IMR-90 (cell line): ENCODE measurements at regions not wholly inside any gene's neighbourhood (a gene's known extent, or its start where the extent isn't known, plus 50 kb on each side); places are given as distances from the start of the nearest gene placed in this dataset.

ENCODE experiments used
- ATAC-seq: fragments of 200-7000 bp; cut with Tn5 transposase; 2 replicates; pipeline ENCODE4 v1.9.1; 2020; ENCODE audit warnings: low read depth, mild to moderate bottlenecking, moderate library complexity
- BruUV-seq: library from RNA; stranded (reverse); fragments of 400-500 nt; replicated peaks from 2 replicates; lab custom pipeline; 2021; lab: Mats Ljungman, UMichigan
- CTCF ChIA-PET: fragments of 300-600 bp; formaldehyde crosslinking; extraction: SDS; loops from one replicate; lab custom pipeline; 2021; ENCODE audit warnings: antibody characterized with exemption; lab: Yijun Ruan, JAX
- POLR2A ChIA-PET: fragments of 300-600 bp; sonication (Branson Sonifier 250); formaldehyde crosslinking; loops from one replicate; lab custom pipeline; 2022; ENCODE audit warnings: antibody characterized with exemption; ENCODE audit not compliant: unreplicated experiment; lab: Charles Lee
- DNase-seq: peaks from one replicate; pipeline ENCODE4 v3.0.0; 2013
- H2AFZ ChIP-seq: replicated peaks from 2 replicates; pipeline ENCODE3; 2013; ENCODE audit warnings: low read length, mild to moderate bottlenecking; ENCODE audit not compliant: poor library complexity
- H2AK5ac ChIP-seq: 2 replicates; pipeline ENCODE4 v1.6.1; 2013; ENCODE audit warnings: low read depth, low read length, inconsistent platforms
- H2AK9ac ChIP-seq: replicated peaks from 2 replicates; pipeline ENCODE3; 2013; ENCODE audit warnings: mild to moderate bottlenecking, low read depth, low read length, moderate library complexity; ENCODE audit not compliant: poor library complexity
- H2BK120ac ChIP-seq: 2 replicates; pipeline ENCODE4 v1.6.1; 2013; ENCODE audit warnings: low read depth, low read length, inconsistent platforms
- H2BK15ac ChIP-seq: 3 replicates; pipeline ENCODE4 v1.6.1; 2013; ENCODE audit warnings: low read depth, low read length, inconsistent platforms
- H2BK20ac ChIP-seq: 2 replicates; pipeline ENCODE4 v1.6.1; 2013; ENCODE audit warnings: low read depth, mild to moderate bottlenecking, inconsistent platforms, low read length, moderate library complexity
- H2BK5ac ChIP-seq: 2 replicates; pipeline ENCODE4 v1.6.1; 2013; ENCODE audit warnings: mild to moderate bottlenecking, low read depth, low read length, inconsistent platforms; ENCODE audit not compliant: poor library complexity, severe bottlenecking
- H3K14ac ChIP-seq: replicated peaks from 2 replicates; pipeline ENCODE4 v1.6.1; 2013; ENCODE audit warnings: low read depth, low read length, inconsistent platforms
- H3K18ac ChIP-seq: 2 replicates; pipeline ENCODE4 v1.6.1; 2013; ENCODE audit warnings: low read depth, low read length, control low read depth
- H3K23ac ChIP-seq: 2 replicates; pipeline ENCODE4 v1.6.1; 2013; ENCODE audit warnings: low read depth, low read length, inconsistent platforms
- H3K27ac ChIP-seq: 2 replicates; pipeline ENCODE4 v1.5.1; 2013; ENCODE audit warnings: mild to moderate bottlenecking, control low read depth, low read length; ENCODE audit not compliant: insufficient read depth
- H3K27me3 ChIP-seq: 2 replicates; pipeline ENCODE4 v1.6.1; 2013; ENCODE audit warnings: low read length; ENCODE audit not compliant: control insufficient read depth, insufficient read depth
- H3K36me3 ChIP-seq: 2 replicates; pipeline ENCODE4 v1.6.1; 2013; ENCODE audit warnings: low read length, mixed read lengths; ENCODE audit not compliant: control insufficient read depth, insufficient read depth
- H3K4ac ChIP-seq: 2 replicates; pipeline ENCODE4 v1.6.1; 2013; ENCODE audit warnings: low read depth, low read length, inconsistent platforms
- H3K4me1 ChIP-seq: 2 replicates; pipeline ENCODE4 v1.6.1; 2013; ENCODE audit warnings: low read length, mixed read lengths; ENCODE audit not compliant: control insufficient read depth, insufficient read depth
- H3K4me2 ChIP-seq: 2 replicates; pipeline ENCODE4 v1.6.1; 2013; ENCODE audit warnings: low read depth, mild to moderate bottlenecking, control low read depth, low read length, moderate library complexity
- H3K4me3 ChIP-seq: 2 replicates; pipeline ENCODE4 v1.5.1; 2013; ENCODE audit warnings: low read depth, mild to moderate bottlenecking, control low read depth, low read length, moderate library complexity; ENCODE audit not compliant: insufficient read depth
- H3K56ac ChIP-seq: 2 replicates; pipeline ENCODE4 v1.6.1; 2013; ENCODE audit warnings: low read length, inconsistent platforms; ENCODE audit not compliant: insufficient read depth; ENCODE audit errors: extremely low read depth
- H3K79me1 ChIP-seq, 2 experiments: 2 replicates each; pipeline ENCODE4 v1.6.1; 2013; ENCODE audit warnings: low read length in 2 of 2, inconsistent platforms in 1 of 2, low read depth in 1 of 2
- H3K9ac ChIP-seq: 2 replicates; pipeline ENCODE4 v1.6.1; 2013; ENCODE audit warnings: low read depth, low read length, control low read depth
- H3K9me1 ChIP-seq: 2 replicates; pipeline ENCODE4 v1.6.1; 2013; ENCODE audit warnings: low read length, inconsistent platforms; ENCODE audit not compliant: insufficient read depth
- H3K9me3 ChIP-seq: 2 replicates; pipeline ENCODE4 v1.6.1; 2013; ENCODE audit warnings: low read length; ENCODE audit not compliant: control insufficient read depth, insufficient read depth
- H4K20me1 ChIP-seq: 2 replicates; pipeline ENCODE4 v1.6.1; 2013; ENCODE audit warnings: low read length, inconsistent platforms; ENCODE audit not compliant: insufficient read depth
- H4K5ac ChIP-seq: 2 replicates; pipeline ENCODE4 v1.6.1; 2013; ENCODE audit warnings: mild to moderate bottlenecking, low read depth, low read length, control low read depth
- H4K8ac ChIP-seq, 2 experiments: 2 replicates each; pipeline ENCODE4 v1.6.1; 2013; ENCODE audit warnings: low read depth in 2 of 2, low read length in 2 of 2, control low read depth in 1 of 2, inconsistent platforms in 1 of 2
- H4K91ac ChIP-seq: 2 replicates; pipeline ENCODE4 v1.6.1; 2013; ENCODE audit warnings: low read depth, low read length, inconsistent platforms; ENCODE audit not compliant: insufficient read depth
- BHLHE40 ChIP-seq: fragments of 150-350 bp; IDR thresholded peaks from 2 replicates; pipeline ENCODE4 v1.6.1; 2016; ENCODE audit warnings: mild to moderate bottlenecking, low read depth, low read length
- CHD1 ChIP-seq: IDR thresholded peaks from 2 replicates; pipeline ENCODE4 v1.6.1; 2012; ENCODE audit warnings: low read depth, low read length, improper control_type of control experiment
- MAFK ChIP-seq: IDR thresholded peaks from 2 replicates; pipeline ENCODE4 v1.6.1; 2012; ENCODE audit warnings: low read depth, low read length, improper control_type of control experiment
- MAZ ChIP-seq: IDR thresholded peaks from 2 replicates; pipeline ENCODE4 v1.6.1; 2012; ENCODE audit warnings: low read depth, mild to moderate bottlenecking, low read length, improper control_type of control experiment, moderate library complexity, borderline replicate concordance
- NFE2L2 ChIP-seq: fragments of 150-350 bp; IDR thresholded peaks from 2 replicates; pipeline ENCODE4 v1.6.1; 2016; ENCODE audit warnings: low read depth, mild to moderate bottlenecking, low read length
- POLR2A ChIP-seq: IDR thresholded peaks from 2 replicates; pipeline ENCODE4 v1.6.1; 2012; ENCODE audit warnings: mild to moderate bottlenecking, low read depth, low read length
- RAD21 ChIP-seq: IDR thresholded peaks from 2 replicates; pipeline ENCODE4 v1.6.1; 2012; ENCODE audit warnings: low read length, improper control_type of control experiment
- RCOR1 ChIP-seq: IDR thresholded peaks from 2 replicates; pipeline ENCODE4 v1.6.1; 2012; ENCODE audit warnings: mild to moderate bottlenecking, low read length, improper control_type of control experiment; ENCODE audit not compliant: insufficient replicate concordance
- dilution Hi-C: fragments of 300-500 bp; cut with HindIII; formaldehyde crosslinking; loops from one replicate; pipeline ENCODE4 v1.14.3; 2018; ENCODE audit warnings: low sequenced_read_pairs; ENCODE audit not compliant: unreplicated experiment
- in situ Hi-C: fragments of 300-500 bp; cut with MboI; formaldehyde crosslinking; loops from 3 replicates; pipeline ENCODE4 v1.14.3; 2019; ENCODE audit warnings: low sequenced_read_pairs, inconsistent platforms, mixed read lengths
- intact Hi-C: fragments of 100-400 bp; cut with micrococcal nuclease; formaldehyde crosslinking; loops from 2 replicates; pipeline ENCODE4 v1.10.0; 2022
- TF ChIP-seq, protein P1 (sequence below): conservative IDR thresholded peaks from 2 replicates; pipeline ENCODE4 v1.5.1; 2012; ENCODE audit warnings: mild to moderate bottlenecking, low read depth, low read length, improper control_type of control experiment

DNA sequence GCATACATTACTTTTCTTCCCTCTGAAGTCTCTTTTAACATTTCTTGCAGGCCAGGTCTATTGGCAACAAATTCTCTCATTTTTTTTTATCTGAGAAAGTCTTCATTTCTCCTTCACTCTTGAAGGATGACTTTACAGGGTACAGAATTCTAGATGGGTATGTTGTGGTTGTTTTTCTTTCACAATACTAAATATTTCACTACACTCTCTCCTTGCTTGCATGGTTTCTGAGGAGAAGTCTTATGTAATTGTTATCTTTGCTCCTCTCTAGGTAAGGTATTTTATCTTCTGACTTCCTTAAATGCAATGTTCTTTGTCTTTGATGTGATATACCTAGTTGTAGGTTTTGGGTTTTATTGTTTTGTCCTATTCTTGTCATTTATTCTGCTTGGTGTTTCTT, 371.1 kb downstream of the FIGN start:
- no TSS peak for BruUV-seq
- TF ChIP-seq CHD1 (no peak), POLR2A (no peak), RCOR1 (no peak), NFE2L2 (no peak), RAD21 (no peak), MAFK (no peak), MAZ (no peak), BHLHE40 (no peak)
- TF ChIP-seq, protein P1, sequence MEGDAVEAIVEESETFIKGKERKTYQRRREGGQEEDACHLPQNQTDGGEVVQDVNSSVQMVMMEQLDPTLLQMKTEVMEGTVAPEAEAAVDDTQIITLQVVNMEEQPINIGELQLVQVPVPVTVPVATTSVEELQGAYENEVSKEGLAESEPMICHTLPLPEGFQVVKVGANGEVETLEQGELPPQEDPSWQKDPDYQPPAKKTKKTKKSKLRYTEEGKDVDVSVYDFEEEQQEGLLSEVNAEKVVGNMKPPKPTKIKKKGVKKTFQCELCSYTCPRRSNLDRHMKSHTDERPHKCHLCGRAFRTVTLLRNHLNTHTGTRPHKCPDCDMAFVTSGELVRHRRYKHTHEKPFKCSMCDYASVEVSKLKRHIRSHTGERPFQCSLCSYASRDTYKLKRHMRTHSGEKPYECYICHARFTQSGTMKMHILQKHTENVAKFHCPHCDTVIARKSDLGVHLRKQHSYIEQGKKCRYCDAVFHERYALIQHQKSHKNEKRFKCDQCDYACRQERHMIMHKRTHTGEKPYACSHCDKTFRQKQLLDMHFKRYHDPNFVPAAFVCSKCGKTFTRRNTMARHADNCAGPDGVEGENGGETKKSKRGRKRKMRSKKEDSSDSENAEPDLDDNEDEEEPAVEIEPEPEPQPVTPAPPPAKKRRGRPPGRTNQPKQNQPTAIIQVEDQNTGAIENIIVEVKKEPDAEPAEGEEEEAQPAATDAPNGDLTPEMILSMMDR, result no peak
- no peak overlapping the region for H4K8ac ChIP-seq
- H3K79me1 ChIP-seq, result no peaks in the 10 kb centered on the region
- ATAC-seq, result no peak
- CTCF ChIA-PET, result no interaction called here
- no peak overlapping the region for H2AFZ ChIP-seq
- H3K9me3 ChIP-seq, result no peaks in the 10 kb centered on the region
- H3K56ac ChIP-seq, result no peak overlapping the region
- no peak overlapping the region for H3K23ac ChIP-seq
- no peak overlapping the region for H2BK20ac ChIP-seq
- H4K5ac ChIP-seq, result no peak overlapping the region
- no peak overlapping the region for H3K4me2 ChIP-seq
- H3K36me3 ChIP-seq, result no peaks in the 10 kb centered on the region
- in situ Hi-C loops, result no loop called here
- H4K91ac ChIP-seq, result no peak overlapping the region
- H3K27ac ChIP-seq, result no peak overlapping the region
- no peak overlapping the region for H2AK9ac ChIP-seq
- no peak overlapping the region for H3K14ac ChIP-seq
- H2BK15ac ChIP-seq, result no peak overlapping the region
- no peaks in the 10 kb centered on the region for H3K4me1 ChIP-seq
- H3K18ac ChIP-seq, result no peak overlapping the region
- POLR2A ChIA-PET, result no interaction called here
- no peak overlapping the region for H2AK5ac ChIP-seq
- H3K9ac ChIP-seq, result no peak overlapping the region
- H3K27me3 ChIP-seq, result no peaks in the 10 kb centered on the region
- H3K4ac ChIP-seq, result no peak overlapping the region
- dilution Hi-C loops, result no loop called here
- H3K9me1 ChIP-seq, result no peaks in the 10 kb centered on the region
- H3K4me3 ChIP-seq, result no peak overlapping the region
- intact Hi-C loops, result no loop called here
- DNase-seq, result no peak
- H2BK120ac ChIP-seq, result no peak overlapping the region
- H2BK5ac ChIP-seq, result no peak overlapping the region
- H4K20me1 ChIP-seq, result no peaks in the 10 kb centered on the region
